ENCODE measurements at regions not wholly inside any gene's neighbourhood (a gene's known extent, or its start where the extent isn't known, plus 50 kb on each side); places are given as distances from the start of the nearest gene placed in this dataset.
"Not testable (repeated sequence)": the region's sequence is repeated elsewhere in the genome, so short reads cannot be mapped to it uniquely, and the experiment has no call there.

DNA sequence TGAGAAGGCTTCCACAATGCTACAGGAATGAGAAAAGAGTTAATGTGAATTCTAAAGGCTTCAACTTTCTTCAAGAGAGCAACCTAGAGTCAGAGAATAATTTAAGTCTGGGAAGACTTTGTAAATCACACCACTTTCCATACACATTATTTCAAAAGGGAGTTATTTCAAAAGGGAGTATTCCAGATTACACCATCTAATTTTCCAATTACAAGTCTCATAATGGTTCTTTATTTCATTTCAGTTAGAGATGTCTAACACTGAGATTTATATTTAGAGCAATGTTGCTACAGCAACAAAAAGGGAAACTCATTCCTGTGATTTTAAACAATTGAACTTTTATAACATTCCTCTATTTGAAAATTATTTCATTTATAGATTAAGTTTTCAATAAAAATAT, 98.8 kb upstream of the DST start:
- no peak for DNase-seq

DNA sequence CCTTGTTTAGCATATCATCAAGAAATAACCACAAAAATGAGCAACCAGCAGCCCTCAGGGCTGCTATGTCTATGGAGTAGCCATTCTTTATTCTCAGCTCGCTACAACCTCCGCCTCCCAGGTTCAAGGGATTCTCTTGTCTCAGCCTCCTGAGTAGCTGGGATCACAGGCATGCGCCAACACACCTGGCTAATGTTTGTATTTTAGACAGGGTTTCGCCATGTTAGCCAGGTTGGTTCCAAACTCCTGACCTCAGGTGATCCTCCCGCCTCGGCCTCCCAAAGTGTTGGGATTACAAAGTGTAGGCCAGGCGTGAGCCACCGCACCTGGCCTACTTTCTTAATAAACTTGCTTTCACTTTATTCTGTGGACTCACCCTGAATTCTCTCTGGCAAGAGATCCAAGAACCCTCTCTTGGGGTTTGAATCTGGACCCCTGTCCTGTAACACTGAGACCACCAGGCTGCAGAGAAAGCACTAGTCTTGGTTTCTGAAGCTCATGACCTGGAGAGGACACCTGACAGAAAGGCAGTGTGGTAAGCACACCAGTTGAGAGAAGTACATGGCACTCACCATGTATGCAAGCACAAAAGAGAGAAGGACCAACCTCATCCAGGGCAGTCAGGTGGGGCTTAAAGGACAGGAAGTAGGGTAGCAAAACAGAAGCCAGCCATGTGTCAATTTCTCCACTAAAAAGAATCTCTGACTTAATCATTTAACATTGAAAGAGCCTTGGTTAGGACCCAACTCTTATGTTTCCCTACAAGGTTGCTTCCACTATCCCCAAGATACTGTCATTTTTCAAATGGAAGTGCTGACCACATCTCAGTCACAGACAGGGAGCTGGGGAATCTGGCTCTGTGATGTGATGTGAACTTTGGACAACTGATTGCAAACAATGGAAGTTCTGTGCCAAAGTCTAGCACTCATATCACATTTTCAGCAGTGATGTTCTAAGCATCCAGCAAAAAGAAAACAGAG, 97.4 kb upstream of the DST start:
- no peak for DNase-seq

GRCh38 chr6:56736804-56737203, 94.1 kb upstream of the DST start:
- DNase-seq, result no peak

GRCh38 chr6:56734335-56734734, 91.6 kb upstream of the DST start:
- DNase-seq, result no peak

DNA sequence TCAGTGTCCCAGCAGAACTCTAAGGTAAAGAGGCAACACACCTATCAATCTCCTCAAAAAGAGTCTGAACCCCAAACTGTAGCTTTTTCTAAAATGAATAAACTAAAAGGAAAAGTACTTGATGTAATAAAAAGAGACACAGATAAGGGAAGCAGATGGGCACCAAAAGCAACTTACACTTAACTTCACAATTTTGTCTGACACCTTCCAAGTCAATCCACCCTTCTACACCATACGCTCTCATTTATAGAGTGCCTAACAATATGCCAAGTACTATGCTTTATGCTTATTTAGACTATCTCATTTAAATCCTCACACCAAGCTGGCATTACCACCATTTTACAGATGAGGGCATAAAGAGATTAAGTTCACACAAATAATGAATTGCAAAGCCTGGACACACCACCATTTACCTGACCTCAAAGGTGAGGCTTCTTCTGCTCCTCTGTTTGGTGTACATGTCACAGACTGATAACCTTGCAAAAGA, 90.6 kb upstream of the DST start:
- no peak for DNase-seq

GRCh38 chr6:56732517-56732916, 89.8 kb upstream of the DST start:
- no peak for DNase-seq

DNA sequence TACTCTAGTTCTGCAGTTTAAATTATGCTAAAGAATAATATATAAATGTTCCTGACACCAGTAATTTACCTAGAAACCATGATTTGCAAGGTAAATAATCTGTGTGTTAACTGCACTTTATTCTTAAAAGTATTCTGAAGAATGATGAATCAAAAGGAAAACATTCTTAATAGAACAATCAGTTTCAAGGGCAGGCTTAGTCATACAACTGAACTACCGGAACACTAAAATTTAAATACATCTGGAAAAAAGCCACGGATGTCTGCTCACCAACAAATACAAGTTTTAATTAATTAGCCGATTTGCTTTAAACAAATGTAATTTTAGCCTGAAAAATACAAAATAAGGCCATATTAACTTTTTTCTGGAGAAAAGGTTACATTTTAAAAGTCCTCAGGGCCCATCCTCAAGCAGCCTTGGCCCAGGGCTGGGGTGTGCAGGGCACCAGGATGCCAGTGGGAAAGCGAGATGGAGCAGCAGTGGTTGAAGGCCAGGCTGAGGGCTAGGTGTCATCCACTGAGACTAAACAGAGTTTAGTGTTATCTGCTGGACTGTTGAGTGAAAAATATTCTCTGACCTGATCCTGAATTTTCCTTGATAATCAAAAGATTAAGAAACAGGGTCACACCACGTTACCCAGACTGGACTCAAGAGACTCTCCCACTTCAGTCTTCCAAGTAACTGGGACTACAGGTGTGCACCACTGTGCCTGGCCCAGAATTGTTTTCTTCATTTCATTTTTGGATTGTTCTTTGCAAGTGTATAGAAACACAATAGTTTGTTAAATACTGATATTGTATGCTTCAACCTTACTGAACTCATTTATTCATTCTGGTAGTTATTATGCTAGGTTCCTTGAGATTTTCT, 88.2 kb upstream of the DST start:
- DNase-seq, result no peak

GRCh38 chr6:56729719-56730118, 87.0 kb upstream of the DST start:
- DNase-seq, result no peak

DNA sequence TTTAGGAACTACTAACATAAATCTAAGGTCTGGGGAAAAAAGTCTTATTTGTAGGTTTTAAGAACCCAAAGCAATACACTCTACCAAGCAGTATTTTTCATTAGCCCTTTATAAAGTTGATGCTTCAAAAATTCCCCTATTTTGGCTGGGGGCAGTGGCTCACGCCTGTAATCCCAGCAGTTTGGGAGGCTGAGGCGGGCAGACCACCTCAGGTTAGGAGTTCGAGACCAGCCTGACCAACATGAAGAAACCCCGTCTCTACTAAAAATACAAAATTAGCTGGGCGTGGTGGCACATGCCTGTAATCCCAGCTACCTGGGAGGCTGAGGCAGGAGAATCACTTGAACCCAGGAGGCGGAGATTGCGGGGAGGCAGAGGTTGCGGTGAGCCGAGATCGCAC, 86.5 kb upstream of the DST start:
- DNase-seq, result not testable (repeated sequence)

DNA sequence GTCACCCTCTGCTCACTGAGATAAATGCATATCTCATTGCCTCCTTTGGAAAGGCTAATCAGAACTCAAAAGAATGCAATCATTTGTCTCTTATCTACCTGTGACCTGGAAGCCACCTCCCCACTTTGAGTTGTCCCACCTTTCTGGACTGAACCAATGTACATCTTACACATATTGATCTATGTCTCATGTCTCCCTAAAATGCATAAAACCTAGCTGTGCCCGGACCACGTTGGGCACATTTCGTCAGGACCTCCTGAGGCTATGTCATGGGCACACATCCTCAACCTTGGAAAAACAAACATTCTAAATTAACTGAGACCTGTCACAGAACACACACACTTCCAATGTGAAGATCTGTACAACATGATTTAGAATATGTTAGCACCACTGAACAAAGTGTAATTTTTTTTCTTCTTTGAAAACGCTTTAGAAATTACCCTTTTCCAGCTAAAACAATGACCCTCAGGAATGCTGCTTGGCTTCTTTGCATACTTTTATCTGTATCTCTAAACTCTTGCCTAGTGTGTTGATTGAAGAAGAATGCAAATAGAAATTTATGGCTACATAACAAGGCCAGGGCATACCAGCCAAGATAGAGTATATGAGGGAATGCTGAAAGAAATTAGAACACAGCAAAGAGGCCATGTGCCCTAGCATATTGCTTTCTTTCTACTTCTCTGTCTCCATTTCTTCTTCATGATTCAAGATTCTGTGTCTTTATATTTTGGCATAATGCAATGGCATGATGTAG, 84.6 kb upstream of the DST start:
- no peak for DNase-seq

- no peak for DNase-seq
These were observed 82.6 kb upstream of the DST start for GRCh38 chr6:56725254-56725653.

DNA sequence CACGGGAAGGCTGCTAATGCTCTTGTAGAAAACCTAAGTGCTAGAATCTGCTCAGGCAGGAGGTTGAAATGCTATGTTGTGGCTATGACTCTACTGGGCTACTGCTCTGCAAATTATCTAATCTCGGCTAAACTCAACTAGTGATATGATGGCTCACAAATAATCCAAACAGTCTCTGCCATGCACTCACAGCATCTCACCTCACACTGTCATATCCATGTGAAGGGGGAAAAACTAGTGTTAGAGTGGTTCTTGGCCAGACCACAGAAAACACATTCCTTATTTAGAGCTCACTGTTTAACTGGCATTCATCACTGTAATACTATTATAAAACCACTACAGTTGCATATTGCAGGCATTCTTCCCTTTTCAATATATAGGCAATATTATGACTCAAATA, 81.8 kb upstream of the DST start:
- no peak for DNase-seq

DNA sequence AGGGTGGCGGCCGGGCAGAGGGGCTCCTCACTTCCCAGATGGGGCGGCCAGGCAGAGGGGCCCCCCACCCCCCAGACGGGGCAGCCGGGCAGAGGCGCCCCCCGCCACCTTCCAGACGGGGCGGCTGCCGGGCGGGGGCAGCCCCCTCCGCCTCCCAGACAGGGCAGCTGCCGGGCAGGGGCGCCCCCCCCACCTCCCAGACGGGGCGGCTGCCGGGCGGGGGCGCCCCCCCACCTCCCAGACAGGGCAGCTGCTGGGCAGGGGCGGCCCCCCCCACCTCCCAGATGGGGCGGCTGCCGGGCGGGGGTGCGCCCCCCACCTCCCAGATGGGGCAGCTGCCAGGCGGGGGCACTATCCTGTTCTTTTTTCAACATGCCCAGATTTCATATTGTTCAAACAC, 78.2 kb upstream of the DST start:
- DNase-seq, result no peak

DNA sequence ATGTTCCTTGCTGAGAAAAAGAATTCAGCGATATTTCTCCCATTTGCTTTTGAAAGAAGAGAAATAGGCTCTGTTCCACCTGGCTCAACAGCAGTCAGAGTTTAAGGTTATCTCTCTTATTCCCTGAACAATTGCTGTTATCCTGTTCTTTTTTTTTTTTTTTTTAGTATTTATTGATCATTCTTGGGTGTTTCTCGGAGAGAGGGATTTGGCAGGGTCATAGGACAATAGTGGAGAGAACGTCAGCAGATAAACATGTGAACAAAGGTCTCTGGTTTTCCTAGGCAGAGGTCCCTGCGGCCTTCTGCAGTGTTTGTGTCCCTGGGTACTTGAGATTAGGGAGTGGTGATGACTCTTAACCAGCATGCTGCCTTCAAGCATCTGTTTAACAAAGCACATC, 77.5 kb upstream of the DST start:
- not testable (repeated sequence) for DNase-seq

GRCh38 chr6:56719315-56720058, 76.8 kb upstream of the DST start:
- peak in 1 of 2 donors; percentile 30 for DNase-seq

- DNase-seq, result no peak
These were observed 75.5 kb upstream of the DST start for GRCh38 chr6:56718236-56718635.

- no peak for DNase-seq
These were observed 73.5 kb upstream of the DST start for GRCh38 chr6:56716229-56716628.

GRCh38 chr6:56715741-56716140, 73.1 kb upstream of the DST start:
- no peak for DNase-seq

GRCh38 chr6:56714982-56715456, 72.3 kb upstream of the DST start:
- no peak for DNase-seq

- no peak for DNase-seq
These were observed 71.6 kb upstream of the DST start for GRCh38 chr6:56714273-56714672.

GRCh38 chr6:56713254-56713672, 70.6 kb upstream of the DST start:
- no peak for DNase-seq

- DNase-seq, result no peak
These were observed 68.3 kb upstream of the DST start for GRCh38 chr6:56710967-56711366.

All from bone marrow (tissue), 2 donors.